HEK293T (cell line): ENCODE measurements at regions not wholly inside any gene's neighbourhood (a gene's known extent, or its start where the extent isn't known, plus 50 kb on each side); places are given as distances from the start of the nearest gene placed in this dataset.

Experiments
- CTBP1 ChIP-seq: fragments of 450-650 bp; IDR thresholded peaks from 2 replicates; pipeline ENCODE4 v1.6.1; 2016; ENCODE audit warnings: borderline replicate concordance
- HDGF ChIP-seq: fragments of 450-650 bp; IDR thresholded peaks from 2 replicates; pipeline ENCODE4 v1.6.1; 2017; ENCODE audit warnings: antibody characterized with exemption, borderline replicate concordance
- NFRKB ChIP-seq: fragments of 450-650 bp; IDR thresholded peaks from 2 replicates; pipeline ENCODE4 v1.6.1; 2016; ENCODE audit warnings: mild to moderate bottlenecking, moderate library complexity

GRCh38 chr13:53237696-53238095, 209.1 kb downstream of the OLFM4 start:
- TF ChIP-seq CTBP1, result no peak
- TF ChIP-seq NFRKB, result no peak
- no peak for TF ChIP-seq HDGF
